Panc1 (cell line): ENCODE measurements at regions not wholly inside any gene's neighbourhood (a gene's known extent, or its start where the extent isn't known, plus 50 kb on each side); places are given as distances from the start of the nearest gene placed in this dataset.
"Not testable (repeated sequence)": the region's sequence is repeated elsewhere in the genome, so short reads cannot be mapped to it uniquely, and the experiment has no call there.

Experiments used
- ATAC-seq: fragments of 200-7000 bp; cut with Tn5 transposase; 2 replicates; pipeline ENCODE4 v1.9.1; 2020; ENCODE audit warnings: mild to moderate bottlenecking, moderate library complexity
- BruUV-seq: library from RNA; stranded (reverse); fragments of 400-500 nt; replicated peaks from 2 replicates; lab custom pipeline; 2021; lab: Mats Ljungman, UMichigan
- CTCF ChIA-PET: fragments of 300-600 bp; sonication (Branson Sonifier 250); formaldehyde crosslinking; loops from one replicate; lab custom pipeline; 2022; ENCODE audit warnings: antibody characterized with exemption; lab: Charles Lee
- POLR2A ChIA-PET: fragments of 300-600 bp; sonication (Branson Sonifier 250); formaldehyde crosslinking; loops from one replicate; lab custom pipeline; 2022; ENCODE audit warnings: antibody characterized with exemption; lab: Charles Lee
- DNase-seq: peaks from one replicate; pipeline ENCODE4 v3.0.0-alpha.2; 2010; ENCODE audit warnings: low read depth, low spot score
- H3K27ac ChIP-seq: 2 replicates; pipeline ENCODE4 v1.5.1; 2011; ENCODE audit warnings: mild to moderate bottlenecking, low read length, inconsistent platforms
- H3K27me3 ChIP-seq: fragments of 200-500 bp; sonication (Bioruptor generic); 2 replicates; pipeline ENCODE4 v1.6.0; 2014; ENCODE audit warnings: low read length, inconsistent platforms; ENCODE audit not compliant: control insufficient read depth, insufficient read depth
- H3K36me3 ChIP-seq: fragments of 200-500 bp; sonication (Bioruptor generic); 2 replicates; pipeline ENCODE4 v1.5.1; 2014; ENCODE audit warnings: inconsistent platforms, mild to moderate bottlenecking, low read length, moderate library complexity; ENCODE audit not compliant: control insufficient read depth, insufficient read depth
- H3K4me1 ChIP-seq: 2 replicates; pipeline ENCODE4 v1.5.1; 2011; ENCODE audit warnings: inconsistent platforms, mild to moderate bottlenecking, low read length, moderate library complexity; ENCODE audit not compliant: control insufficient read depth, insufficient read depth
- H3K4me3 ChIP-seq, 2 experiments: 2 replicates each; pipeline ENCODE4 v1.5.1; 2011 to 2012; ENCODE audit warnings: low read depth in 2 of 2, low read length in 2 of 2, mild to moderate bottlenecking in 2 of 2, inconsistent platforms in 1 of 2, moderate library complexity in 1 of 2
- H3K9me3 ChIP-seq: fragments of 200-500 bp; sonication (Bioruptor generic); 2 replicates; pipeline ENCODE4 v1.5.1; 2014; ENCODE audit warnings: low read depth, mild to moderate bottlenecking, inconsistent platforms, low read length, moderate library complexity; ENCODE audit not compliant: control insufficient read depth, insufficient read depth
- CTCF ChIP-seq: fragments of 450-650 bp; IDR thresholded peaks from 2 replicates; pipeline ENCODE4 v1.5.1; 2017; ENCODE audit warnings: mild to moderate bottlenecking
- in situ Hi-C: cut with HindIII; loops from 2 replicates; pipeline ENCODE4 v1.10.0; 2016; ENCODE audit warnings: low sequenced_read_pairs, low pct_unique_long_range_greater_than_20kb
- intact Hi-C: fragments of 100-400 bp; cut with micrococcal nuclease; formaldehyde crosslinking; loops from one replicate; pipeline ENCODE4 v1.10.0; 2022; ENCODE audit not compliant: unreplicated experiment

- H3K36me3 ChIP-seq, H3K9me3 ChIP-seq, H3K4me1 ChIP-seq, POLR2A ChIA-PET, H3K4me3 ChIP-seq, H3K27me3 ChIP-seq, DNase-seq, intact Hi-C loops, in situ Hi-C loops, CTCF ChIA-PET, BruUV-seq, H3K27ac ChIP-seq, ATAC-seq: not testable (repeated sequence)
- peak; percentile 85 for TF ChIP-seq CTCF
Observed at GRCh38 chr20:29057866-29058484, 2199.5 kb upstream of the DEFB115 start.

- H3K27ac ChIP-seq, H3K4me3 ChIP-seq, CTCF ChIA-PET, BruUV-seq, DNase-seq, POLR2A ChIA-PET, H3K4me1 ChIP-seq, intact Hi-C loops, H3K36me3 ChIP-seq, H3K27me3 ChIP-seq, in situ Hi-C loops, ATAC-seq: not testable (repeated sequence)
- peaks cover 11% of the 10 kb centered on the region for H3K9me3 ChIP-seq
Observed at GRCh38 chr20:29062451-29062850, 2195.0 kb upstream of the DEFB115 start.

GRCh38 chr20:29066341-29066740 is 2191.1 kb upstream of the DEFB115 start:
- H3K4me3 ChIP-seq, ATAC-seq, DNase-seq, H3K4me1 ChIP-seq, intact Hi-C loops, CTCF ChIA-PET, H3K27me3 ChIP-seq, BruUV-seq, POLR2A ChIA-PET, H3K27ac ChIP-seq, in situ Hi-C loops, H3K36me3 ChIP-seq: not testable (repeated sequence)
- peaks cover 11% of the 10 kb centered on the region for H3K9me3 ChIP-seq

- CTCF ChIA-PET, H3K4me1 ChIP-seq, in situ Hi-C loops, H3K27ac ChIP-seq, BruUV-seq, ATAC-seq, H3K4me3 ChIP-seq, intact Hi-C loops, H3K36me3 ChIP-seq, DNase-seq, POLR2A ChIA-PET, H3K27me3 ChIP-seq, H3K9me3 ChIP-seq: not testable (repeated sequence)
Observed at GRCh38 chr20:29073640-29074039, 2183.8 kb upstream of the DEFB115 start.
